Endothelial cell (in vitro differentiated cells): ENCODE measurements at regions not wholly inside any gene's neighbourhood (a gene's known extent, or its start where the extent isn't known, plus 50 kb on each side); places are given as distances from the start of the nearest gene placed in this dataset.

Source experiments
- DNase-seq: peaks from one replicate; pipeline ENCODE4 v3.0.0; 2021; ENCODE audit warnings: low spot score
- H3K27ac Mint-ChIP-seq: one replicate; pipeline ENCODE4 v1.8.0; 2021; ENCODE audit warnings: mixed read lengths, inconsistent platforms; ENCODE audit not compliant: unreplicated experiment
- H3K27me3 Mint-ChIP-seq: one replicate; pipeline ENCODE4 v1.8.0; 2021; ENCODE audit warnings: mild to moderate bottlenecking, moderate library complexity, mixed read lengths, inconsistent platforms; ENCODE audit not compliant: unreplicated experiment
- H3K36me3 Mint-ChIP-seq: one replicate; pipeline ENCODE4 v1.8.0; 2021; ENCODE audit warnings: mild to moderate bottlenecking, low read depth, mixed read lengths, inconsistent platforms; ENCODE audit not compliant: unreplicated experiment
- H3K4me1 Mint-ChIP-seq: one replicate; pipeline ENCODE4 v1.8.0; 2021; ENCODE audit warnings: mild to moderate bottlenecking, mixed read lengths, inconsistent platforms; ENCODE audit not compliant: unreplicated experiment
- H3K4me3 Mint-ChIP-seq: one replicate; pipeline ENCODE4 v1.8.0; 2021; ENCODE audit warnings: mild to moderate bottlenecking, mixed read lengths, inconsistent platforms; ENCODE audit not compliant: unreplicated experiment
- H3K9me3 Mint-ChIP-seq: one replicate; pipeline ENCODE4 v1.8.0; 2021; ENCODE audit warnings: mixed read lengths, inconsistent platforms; ENCODE audit not compliant: unreplicated experiment
- CTCF ChIP-seq: fragments of 200-600 bp; sonication (generic); IDR thresholded peaks from one replicate; pipeline ENCODE4 v1.5.0; 2021; ENCODE audit warnings: antibody characterized with exemption; ENCODE audit not compliant: unreplicated experiment

DNA sequence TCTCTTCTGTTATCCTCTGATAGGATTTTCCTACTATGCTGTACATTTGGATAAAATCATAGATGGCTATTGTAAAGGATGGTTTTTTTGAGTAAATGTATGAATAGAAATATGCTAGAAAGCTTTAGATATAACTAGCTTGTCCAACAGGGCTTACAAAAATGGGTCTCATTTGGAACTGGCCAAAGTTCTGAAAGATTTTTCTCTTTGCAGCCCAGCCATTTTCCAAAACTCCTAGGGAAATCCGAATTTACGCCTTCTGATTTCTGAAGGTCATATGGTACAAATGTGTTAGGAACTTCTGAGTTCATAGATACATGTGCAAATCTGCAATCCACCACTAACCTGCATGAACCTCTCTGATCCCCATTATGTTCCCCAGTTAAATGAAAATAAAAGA is 603.9 kb upstream of the C9orf72 start:
- no peaks in the 10 kb centered on the region for H3K9me3 Mint-ChIP-seq
- no peak overlapping the region for H3K27ac Mint-ChIP-seq
- no peak for DNase-seq
- peaks cover 1% of the 10 kb centered on the region for H3K27me3 Mint-ChIP-seq
- no peak overlapping the region for H3K4me3 Mint-ChIP-seq
- H3K4me1 Mint-ChIP-seq: no peaks in the 10 kb centered on the region
- H3K36me3 Mint-ChIP-seq: no peaks in the 10 kb centered on the region
- TF ChIP-seq CTCF: no peak

GRCh38 chr9:28177925-28178324 is 604.6 kb upstream of the C9orf72 start:
- Mint-ChIP-seq H3K4me1 (no peaks in the 10 kb centered on the region), H3K27ac (no peak overlapping the region), H3K4me3 (no peak overlapping the region), H3K9me3 (no peaks in the 10 kb centered on the region), H3K27me3 (peaks cover 1% of the 10 kb centered on the region), H3K36me3 (no peaks in the 10 kb centered on the region)
- no peak for DNase-seq
- no peak for TF ChIP-seq CTCF

DNA sequence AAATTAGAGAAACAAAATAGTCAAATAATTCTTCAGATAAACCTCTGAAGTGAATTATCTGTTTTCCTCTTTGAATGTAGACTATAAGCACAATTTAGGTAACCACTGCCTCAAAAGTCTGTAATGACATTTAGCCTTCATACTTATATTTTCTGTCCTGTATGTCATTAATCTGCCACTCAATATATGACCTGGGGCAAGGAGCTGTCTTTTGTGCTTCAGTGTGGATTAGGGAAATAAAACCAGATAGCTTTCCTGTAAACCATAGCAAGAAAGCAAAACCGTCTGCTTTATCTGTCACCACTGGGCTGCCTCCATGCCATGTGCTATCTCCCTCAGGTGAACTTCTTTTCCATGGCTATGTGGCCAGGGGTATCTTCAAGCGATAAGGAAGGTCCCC is 606.6 kb upstream of the C9orf72 start:
- H3K27me3 Mint-ChIP-seq: peaks cover 3% of the 10 kb centered on the region
- H3K27ac Mint-ChIP-seq: no peak overlapping the region
- no peaks in the 10 kb centered on the region for H3K9me3 Mint-ChIP-seq
- TF ChIP-seq CTCF: no peak
- H3K4me3 Mint-ChIP-seq: no peak overlapping the region
- H3K4me1 Mint-ChIP-seq: no peaks in the 10 kb centered on the region
- no peaks in the 10 kb centered on the region for H3K36me3 Mint-ChIP-seq
- DNase-seq: no peak

- Mint-ChIP-seq H3K4me3 (no peak overlapping the region), H3K36me3 (peaks cover 3% of the 10 kb centered on the region), H3K4me1 (no peaks in the 10 kb centered on the region), H3K27me3 (peaks cover 2% of the 10 kb centered on the region), H3K27ac (no peak overlapping the region), H3K9me3 (peaks cover 4% of the 10 kb centered on the region)
- no peak for TF ChIP-seq CTCF
- DNase-seq: no peak
Observed at GRCh38 chr9:28190981-28191380, 617.7 kb upstream of the C9orf72 start.

- no peaks in the 10 kb centered on the region for H3K27me3 Mint-ChIP-seq
- TF ChIP-seq CTCF: no peak
- DNase-seq: no peak
- no peak overlapping the region for H3K27ac Mint-ChIP-seq
- H3K36me3 Mint-ChIP-seq: no peaks in the 10 kb centered on the region
- H3K9me3 Mint-ChIP-seq: no peaks in the 10 kb centered on the region
- no peak overlapping the region for H3K4me3 Mint-ChIP-seq
- H3K4me1 Mint-ChIP-seq: no peaks in the 10 kb centered on the region
Observed at GRCh38 chr9:28197653-28198052, 624.4 kb upstream of the C9orf72 start.
